Activated T-cell treated with anti-CD3 and anti-CD28 coated beads, Interleukin-2, amount 50 U/mL, for 72 hours (primary cell): ENCODE measurements at regions not wholly inside any gene's neighbourhood (a gene's known extent, or its start where the extent isn't known, plus 50 kb on each side); places are given as distances from the start of the nearest gene placed in this dataset.

Source experiments
- ATAC-seq, 2 donors: fragments of 150-1000 bp; cut with Tn5 transposase; replicated peaks in 1 of 2; 2 replicates each; pipeline ENCODE4 v1.10.0; 2021; ENCODE audit warnings: moderate library complexity in 2 of 2, mild to moderate bottlenecking in 1 of 2
- DNase-seq, 2 donors: peaks; one replicate each; pipeline ENCODE4 v3.0.0; 2021 to 2022; ENCODE audit warnings: mixed read lengths in 1 of 2
- H3K27ac Mint-ChIP-seq: one replicate; pipeline ENCODE4 v1.8.0; 2022; ENCODE audit warnings: mild to moderate bottlenecking, moderate library complexity, mixed read lengths
- H3K27me3 Mint-ChIP-seq: one replicate; pipeline ENCODE4 v1.8.0; 2022; ENCODE audit warnings: low read depth, mixed read lengths
- H3K36me3 Mint-ChIP-seq, 2 donors: one replicate each; pipeline ENCODE4 v1.8.0; 2022; ENCODE audit warnings: mixed read lengths in 2 of 2, mild to moderate bottlenecking in 1 of 2; ENCODE audit not compliant: insufficient read depth in 2 of 2
- H3K4me1 Mint-ChIP-seq: one replicate; pipeline ENCODE4 v1.8.0; 2022; ENCODE audit warnings: low read depth, mixed read lengths
- H3K4me3 Mint-ChIP-seq, 2 donors: one replicate each; pipeline ENCODE4 v1.8.0; 2022; ENCODE audit warnings: mild to moderate bottlenecking in 2 of 2, mixed read lengths in 2 of 2, moderate library complexity in 2 of 2
- H3K9me3 Mint-ChIP-seq, 2 donors: one replicate each; pipeline ENCODE4 v1.8.0; 2022; ENCODE audit warnings: mixed read lengths in 2 of 2

- Mint-ChIP-seq H3K4me3 (peak overlapping the region; percentile 72 to 84), H3K4me1 (peaks cover 17% of the 10 kb centered on the region), H3K9me3 (no peaks in the 10 kb centered on the region), H3K36me3 (no peaks in the 10 kb centered on the region), H3K27ac (peak overlapping the region; percentile 60), H3K27me3 (no peaks in the 10 kb centered on the region)
- peak in 1 of 2 donors; percentile 38 for DNase-seq
- peak; percentile 85 to 87 for ATAC-seq
Observed at GRCh38 chr14:22039938-22040780, 366.5 kb upstream of the OR4E1 start.

- Mint-ChIP-seq H3K4me3 (no peak overlapping the region), H3K36me3 (no peaks in the 10 kb centered on the region), H3K27ac (no peak overlapping the region), H3K9me3 (no peaks in the 10 kb centered on the region), H3K4me1 (peaks cover 8% of the 10 kb centered on the region), H3K27me3 (no peaks in the 10 kb centered on the region)
- DNase-seq (no peak), ATAC-seq (no peak)
Observed at GRCh38 chr14:22036541-22037239, 363.1 kb upstream of the OR4E1 start.

GRCh38 chr14:22026527-22026926 is 352.9 kb upstream of the OR4E1 start:
- Mint-ChIP-seq H3K9me3 (no peaks in the 10 kb centered on the region), H3K27ac (peak overlapping the region; percentile 31), H3K27me3 (no peaks in the 10 kb centered on the region), H3K36me3 (no peaks in the 10 kb centered on the region), H3K4me3 (peak overlapping the region in 1 of 2 donors; percentile 34), H3K4me1 (peaks cover 5% of the 10 kb centered on the region)
- DNase-seq (no peak), ATAC-seq (peak; percentile 18 to 67)

GRCh38 chr14:22025879-22026278 is 352.3 kb upstream of the OR4E1 start:
- Mint-ChIP-seq H3K9me3 (no peaks in the 10 kb centered on the region), H3K4me1 (peaks cover 5% of the 10 kb centered on the region), H3K36me3 (no peaks in the 10 kb centered on the region), H3K27me3 (no peaks in the 10 kb centered on the region), H3K27ac (no peak overlapping the region), H3K4me3 (no peak overlapping the region)
- no peak for DNase-seq
- ATAC-seq = no peak

GRCh38 chr14:22024137-22024536 is 350.5 kb upstream of the OR4E1 start:
- Mint-ChIP-seq H3K4me1 (peaks cover 5% of the 10 kb centered on the region), H3K27me3 (no peaks in the 10 kb centered on the region), H3K4me3 (no peak overlapping the region), H3K36me3 (peaks cover 0 to 3% of the 10 kb centered on the region in 2 donors), H3K9me3 (no peaks in the 10 kb centered on the region), H3K27ac (no peak overlapping the region)
- ATAC-seq (no peak), DNase-seq (no peak)

GRCh38 chr14:22018890-22019289 is 345.3 kb upstream of the OR4E1 start:
- Mint-ChIP-seq H3K36me3 (peaks cover 0 to 3% of the 10 kb centered on the region in 2 donors), H3K4me1 (no peaks in the 10 kb centered on the region), H3K27ac (no peak overlapping the region), H3K27me3 (no peaks in the 10 kb centered on the region), H3K4me3 (no peak overlapping the region), H3K9me3 (no peaks in the 10 kb centered on the region)
- DNase-seq = no peak
- ATAC-seq = no peak

- Mint-ChIP-seq H3K36me3 (peaks cover 0 to 1% of the 10 kb centered on the region in 2 donors), H3K4me1 (peaks cover 3% of the 10 kb centered on the region), H3K4me3 (no peak overlapping the region), H3K9me3 (no peaks in the 10 kb centered on the region), H3K27me3 (no peaks in the 10 kb centered on the region), H3K27ac (no peak overlapping the region)
- ATAC-seq = no peak
- no peak for DNase-seq
Observed at GRCh38 chr14:22012452-22012851, 338.8 kb upstream of the OR4E1 start.

GRCh38 chr14:22011253-22011642 is 337.6 kb upstream of the OR4E1 start:
- no peak for ATAC-seq
- Mint-ChIP-seq H3K4me3 (no peak overlapping the region), H3K27ac (no peak overlapping the region), H3K27me3 (no peaks in the 10 kb centered on the region), H3K4me1 (peaks cover 14% of the 10 kb centered on the region), H3K9me3 (no peaks in the 10 kb centered on the region), H3K36me3 (peaks cover 3 to 4% of the 10 kb centered on the region in 2 donors)
- no peak for DNase-seq

- ATAC-seq = no peak
- H3K4me3 Mint-ChIP-seq = no peak overlapping the region
- no peak overlapping the region for H3K27ac Mint-ChIP-seq
- H3K9me3 Mint-ChIP-seq = no peaks in the 10 kb centered on the region
- DNase-seq = no peak
- H3K36me3 Mint-ChIP-seq = peaks cover 3 to 4% of the 10 kb centered on the region in 2 donors
- no peaks in the 10 kb centered on the region for H3K27me3 Mint-ChIP-seq
- peaks cover 14% of the 10 kb centered on the region for H3K4me1 Mint-ChIP-seq
Observed at GRCh38 chr14:22010545-22011252, 337.1 kb upstream of the OR4E1 start.

- Mint-ChIP-seq H3K36me3 (peaks cover 3 to 4% of the 10 kb centered on the region in 2 donors), H3K4me3 (peak overlapping the region; percentile 25 to 36), H3K9me3 (no peaks in the 10 kb centered on the region), H3K4me1 (peaks cover 14% of the 10 kb centered on the region), H3K27me3 (no peaks in the 10 kb centered on the region), H3K27ac (peak overlapping the region; percentile 57)
- no peak for DNase-seq
- no peak for ATAC-seq
Observed at GRCh38 chr14:22008766-22009165, 335.1 kb upstream of the OR4E1 start.

GRCh38 chr14:22007784-22008412 is 334.3 kb upstream of the OR4E1 start:
- DNase-seq = no peak
- Mint-ChIP-seq H3K4me3 (peak overlapping the region; percentile 67 to 74), H3K27ac (peak overlapping the region; percentile 93), H3K4me1 (peaks cover 19% of the 10 kb centered on the region), H3K27me3 (no peaks in the 10 kb centered on the region), H3K9me3 (no peaks in the 10 kb centered on the region), H3K36me3 (peaks cover 4% of the 10 kb centered on the region in 2 donors)
- ATAC-seq = peak; percentile 41

GRCh38 chr14:22007363-22007762 is 333.7 kb upstream of the OR4E1 start:
- DNase-seq (peak in 1 of 2 donors; percentile 16), ATAC-seq (peak; percentile 53 to 64)
- Mint-ChIP-seq H3K9me3 (no peaks in the 10 kb centered on the region), H3K27ac (peak overlapping the region; percentile 93), H3K27me3 (no peaks in the 10 kb centered on the region), H3K36me3 (peaks cover 4% of the 10 kb centered on the region in 2 donors), H3K4me3 (peak overlapping the region; percentile 67 to 74), H3K4me1 (peaks cover 22% of the 10 kb centered on the region)
